HepG2 (cell line): ENCODE measurements at regions not wholly inside any gene's neighbourhood (a gene's known extent, or its start where the extent isn't known, plus 50 kb on each side); places are given as distances from the start of the nearest gene placed in this dataset.
"Not testable (repeated sequence)": the region's sequence is repeated elsewhere in the genome, so short reads cannot be mapped to it uniquely, and the experiment has no call there.

Experiments
- ASH2L ChIP-seq: fragments of 300-600, 200-600 bp; sonication (generic); IDR thresholded peaks from 2 replicates; pipeline ENCODE4 v1.7.0; 2017; ENCODE audit warnings: low read depth, mild to moderate bottlenecking, moderate library complexity, mixed read lengths, low read length; ENCODE audit not compliant: insufficient read length
- HMG20A ChIP-seq: IDR thresholded peaks from 2 replicates; pipeline ENCODE4 v1.6.1; 2016; ENCODE audit warnings: borderline replicate concordance
- MXI1 ChIP-seq: IDR thresholded peaks from 3 replicates; pipeline ENCODE4 v1.6.1; 2012; ENCODE audit warnings: low read depth, low read length, inconsistent platforms, borderline replicate concordance
- MYC ChIP-seq: sonication (generic); formaldehyde crosslinking; IDR thresholded peaks from 2 replicates; pipeline ENCODE4 v1.9.0; 2021; ENCODE audit warnings: missing genetic modification reagents, borderline replicate concordance
- NFKB2 ChIP-seq: sonication (generic); formaldehyde crosslinking; IDR thresholded peaks from 2 replicates; pipeline ENCODE4 v1.4.0; 2020; ENCODE audit warnings: missing genetic modification reagents, borderline replicate concordance
- NPAS2 ChIP-seq: sonication (generic); formaldehyde crosslinking; IDR thresholded peaks from 2 replicates; pipeline ENCODE4 v1.8.0; 2022; ENCODE audit warnings: mild to moderate bottlenecking, missing genetic modification reagents, borderline replicate concordance
- NR1H2 ChIP-seq: sonication (generic); formaldehyde crosslinking; IDR thresholded peaks from 2 replicates; pipeline ENCODE4 v1.8.1; 2022; ENCODE audit warnings: low read depth, missing genetic modification reagents, borderline replicate concordance
- RAD21 ChIP-seq: fragments of 450-650 bp; formaldehyde crosslinking; IDR thresholded peaks from 2 replicates; pipeline ENCODE4 v1.5.0; 2020; ENCODE audit warnings: mild to moderate bottlenecking
- TARDBP ChIP-seq: sonication (generic); formaldehyde crosslinking; IDR thresholded peaks from 2 replicates; pipeline ENCODE4 v1.8.0; 2022; ENCODE audit warnings: mild to moderate bottlenecking, missing genetic modification reagents
- ZNF329 ChIP-seq: sonication (generic); formaldehyde crosslinking; IDR thresholded peaks from 2 replicates; pipeline ENCODE4 v1.9.0; 2021; ENCODE audit warnings: low read depth, mild to moderate bottlenecking, missing genetic modification reagents
- TF ChIP-seq, protein P1 (sequence below): sonication (generic); formaldehyde crosslinking; IDR thresholded peaks from 2 replicates; pipeline ENCODE4 v1.5.0; 2020; ENCODE audit warnings: mild to moderate bottlenecking, missing genetic modification reagents, moderate library complexity
- TF ChIP-seq, protein P2 (sequence below): sonication (generic); formaldehyde crosslinking; IDR thresholded peaks from 2 replicates; pipeline ENCODE4 v1.8.0; 2022; ENCODE audit warnings: low read depth, missing genetic modification reagents
- TF ChIP-seq, protein P3 (sequence below): sonication (generic); formaldehyde crosslinking; IDR thresholded peaks from 2 replicates; pipeline ENCODE4 v1.4.0; 2020; ENCODE audit warnings: missing genetic modification reagents

DNA sequence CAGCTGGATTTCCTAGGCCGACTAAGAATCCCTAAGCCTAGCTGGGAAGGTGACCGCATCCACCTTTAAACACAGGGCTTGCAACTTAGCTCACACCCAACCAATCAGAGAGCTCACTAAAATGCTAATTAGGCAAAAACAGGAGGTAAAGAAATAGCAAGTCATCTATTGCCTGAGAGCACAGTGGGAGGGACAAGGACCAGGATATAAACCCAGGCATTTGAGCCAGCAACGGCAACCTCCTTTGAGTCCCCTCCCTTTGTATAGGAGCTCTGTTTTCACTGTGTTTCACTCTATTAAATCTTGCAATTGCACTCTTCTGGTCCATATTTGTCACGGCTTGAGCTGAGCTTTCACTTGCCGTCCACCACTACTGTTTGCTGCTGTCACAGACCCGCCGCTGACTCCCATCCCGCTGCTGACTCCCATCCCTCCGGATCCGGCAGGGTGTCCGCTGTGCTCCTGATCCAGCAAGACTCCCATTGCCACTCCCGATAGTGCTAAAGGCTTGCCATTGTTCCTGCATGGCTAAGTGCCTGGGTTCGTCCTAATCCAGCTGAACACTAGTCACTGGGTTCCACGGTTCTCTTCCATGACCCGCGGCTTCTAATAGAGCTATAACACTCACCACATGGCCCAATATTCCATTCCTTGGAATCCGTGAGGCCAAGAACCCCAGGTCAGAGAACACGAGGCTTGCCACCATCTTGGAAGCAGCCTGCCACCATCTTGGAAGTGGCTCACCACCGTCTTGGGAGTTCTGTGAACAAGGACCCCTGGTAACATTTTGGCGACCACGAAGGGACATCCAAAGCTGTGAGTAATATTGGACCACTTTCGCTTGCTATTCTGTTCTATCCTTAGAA lies 885.8 kb upstream of the ATXN8OS start:
- TF ChIP-seq ASH2L; NFKB2 (CRISPR knock-in tag); TARDBP; MYC; NPAS2; HMG20A (CRISPR knock-in tag); MXI1; ZNF329 (CRISPR knock-in tag); RAD21 (CRISPR knock-in tag); NR1H2 (CRISPR knock-in tag): not testable (repeated sequence)
- TF ChIP-seq, protein P1, sequence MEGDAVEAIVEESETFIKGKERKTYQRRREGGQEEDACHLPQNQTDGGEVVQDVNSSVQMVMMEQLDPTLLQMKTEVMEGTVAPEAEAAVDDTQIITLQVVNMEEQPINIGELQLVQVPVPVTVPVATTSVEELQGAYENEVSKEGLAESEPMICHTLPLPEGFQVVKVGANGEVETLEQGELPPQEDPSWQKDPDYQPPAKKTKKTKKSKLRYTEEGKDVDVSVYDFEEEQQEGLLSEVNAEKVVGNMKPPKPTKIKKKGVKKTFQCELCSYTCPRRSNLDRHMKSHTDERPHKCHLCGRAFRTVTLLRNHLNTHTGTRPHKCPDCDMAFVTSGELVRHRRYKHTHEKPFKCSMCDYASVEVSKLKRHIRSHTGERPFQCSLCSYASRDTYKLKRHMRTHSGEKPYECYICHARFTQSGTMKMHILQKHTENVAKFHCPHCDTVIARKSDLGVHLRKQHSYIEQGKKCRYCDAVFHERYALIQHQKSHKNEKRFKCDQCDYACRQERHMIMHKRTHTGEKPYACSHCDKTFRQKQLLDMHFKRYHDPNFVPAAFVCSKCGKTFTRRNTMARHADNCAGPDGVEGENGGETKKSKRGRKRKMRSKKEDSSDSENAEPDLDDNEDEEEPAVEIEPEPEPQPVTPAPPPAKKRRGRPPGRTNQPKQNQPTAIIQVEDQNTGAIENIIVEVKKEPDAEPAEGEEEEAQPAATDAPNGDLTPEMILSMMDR = not testable (repeated sequence)
- TF ChIP-seq, protein P2, sequence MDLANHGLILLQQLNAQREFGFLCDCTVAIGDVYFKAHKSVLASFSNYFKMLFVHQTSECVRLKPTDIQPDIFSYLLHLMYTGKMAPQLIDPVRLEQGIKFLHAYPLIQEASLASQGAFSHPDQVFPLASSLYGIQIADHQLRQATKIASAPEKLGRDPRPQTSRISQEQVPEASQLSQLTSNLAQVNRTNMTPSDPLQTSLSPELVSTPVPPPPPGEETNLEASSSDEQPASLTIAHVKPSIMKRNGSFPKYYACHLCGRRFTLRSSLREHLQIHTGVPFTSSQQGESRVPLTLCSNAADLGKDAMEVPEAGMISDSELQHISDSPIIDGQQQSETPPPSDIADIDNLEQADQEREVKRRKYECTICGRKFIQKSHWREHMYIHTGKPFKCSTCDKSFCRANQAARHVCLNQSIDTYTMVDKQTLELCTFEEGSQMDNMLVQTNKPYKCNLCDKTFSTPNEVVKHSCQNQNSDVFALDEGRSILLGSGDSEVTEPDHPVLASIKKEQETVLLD (CRISPR knock-in tag) = not testable (repeated sequence)
- TF ChIP-seq, protein P3, sequence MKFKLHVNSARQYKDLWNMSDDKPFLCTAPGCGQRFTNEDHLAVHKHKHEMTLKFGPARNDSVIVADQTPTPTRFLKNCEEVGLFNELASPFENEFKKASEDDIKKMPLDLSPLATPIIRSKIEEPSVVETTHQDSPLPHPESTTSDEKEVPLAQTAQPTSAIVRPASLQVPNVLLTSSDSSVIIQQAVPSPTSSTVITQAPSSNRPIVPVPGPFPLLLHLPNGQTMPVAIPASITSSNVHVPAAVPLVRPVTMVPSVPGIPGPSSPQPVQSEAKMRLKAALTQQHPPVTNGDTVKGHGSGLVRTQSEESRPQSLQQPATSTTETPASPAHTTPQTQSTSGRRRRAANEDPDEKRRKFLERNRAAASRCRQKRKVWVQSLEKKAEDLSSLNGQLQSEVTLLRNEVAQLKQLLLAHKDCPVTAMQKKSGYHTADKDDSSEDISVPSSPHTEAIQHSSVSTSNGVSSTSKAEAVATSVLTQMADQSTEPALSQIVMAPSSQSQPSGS (CRISPR knock-in tag) = not testable (repeated sequence)
